KOPT-K1 (cell line): ENCODE measurements at regions not wholly inside any gene's neighbourhood (a gene's known extent, or its start where the extent isn't known, plus 50 kb on each side); places are given as distances from the start of the nearest gene placed in this dataset.

Source experiments
- H3K27ac ChIP-seq: fragments of 200-600 bp; sonication (generic); 2 replicates; pipeline ENCODE4 v1.5.1; 2016; ENCODE audit warnings: antibody characterized with exemption, mild to moderate bottlenecking, low read depth, low read length; ENCODE audit not compliant: poor library complexity, severe bottlenecking
- H3K36me3 ChIP-seq: fragments of 200-600 bp; sonication (generic); 2 replicates; pipeline ENCODE4 v1.5.1; 2017; ENCODE audit warnings: antibody characterized with exemption, mild to moderate bottlenecking, low read length, moderate library complexity; ENCODE audit not compliant: insufficient read depth
- H3K9me3 ChIP-seq: fragments of 200-600 bp; sonication (generic); 2 replicates; pipeline ENCODE4 v1.5.1; 2017; ENCODE audit warnings: antibody characterized with exemption, low read length, mild to moderate bottlenecking; ENCODE audit not compliant: insufficient read depth, poor library complexity, severe bottlenecking

- no peak overlapping the region for H3K27ac ChIP-seq
Observed at GRCh38 chr7:130927564-130927963, 193.6 kb upstream of the KLF14 start.

GRCh38 chr7:130929896-130930659 is 196.1 kb upstream of the KLF14 start:
- no peaks in the 10 kb centered on the region for H3K9me3 ChIP-seq
- H3K27ac ChIP-seq, result no peak overlapping the region

More at GRCh38 chr7:130927564-130927963, 193.6 kb upstream of the KLF14 start:
- Histone ChIP-seq H3K36me3 (no peaks in the 10 kb centered on the region), H3K9me3 (no peaks in the 10 kb centered on the region)

GRCh38 chr7:130930681-130931080 is 196.7 kb upstream of the KLF14 start:
- 0 out of 2 replicates have a peak, but pooled peaks cover 4% of the 10 kb centered on the region for H3K36me3 ChIP-seq
- no peaks in the 10 kb centered on the region for H3K9me3 ChIP-seq
- no peak overlapping the region for H3K27ac ChIP-seq

More at GRCh38 chr7:130929896-130930659, 196.1 kb upstream of the KLF14 start:
- H3K36me3 ChIP-seq, result no peaks in the 10 kb centered on the region

- H3K36me3 ChIP-seq, result 0 out of 2 replicates have a peak, but pooled peaks cover 7% of the 10 kb centered on the region
- H3K9me3 ChIP-seq, result no peaks in the 10 kb centered on the region
- no peak overlapping the region for H3K27ac ChIP-seq
Observed at GRCh38 chr7:130931423-130931822, 197.4 kb upstream of the KLF14 start.

- no peaks in the 10 kb centered on the region for H3K9me3 ChIP-seq
- H3K36me3 ChIP-seq, result 0 out of 2 replicates have a peak, but pooled peaks cover 7% of the 10 kb centered on the region
- H3K27ac ChIP-seq, result no peak overlapping the region
Observed at GRCh38 chr7:130932088-130932487, 198.1 kb upstream of the KLF14 start.

GRCh38 chr7:130932667-130933432 is 198.8 kb upstream of the KLF14 start:
- Histone ChIP-seq H3K27ac (no peak overlapping the region), H3K36me3 (0 out of 2 replicates have a peak, but pooled peaks cover 7% of the 10 kb centered on the region)

GRCh38 chr7:130933919-130934318 is 199.9 kb upstream of the KLF14 start:
- H3K9me3 ChIP-seq, result no peaks in the 10 kb centered on the region
- H3K27ac ChIP-seq, result no peak overlapping the region
- H3K36me3 ChIP-seq, result 0 out of 2 replicates have a peak, but pooled peaks cover 7% of the 10 kb centered on the region

More at GRCh38 chr7:130932667-130933432, 198.8 kb upstream of the KLF14 start:
- no peaks in the 10 kb centered on the region for H3K9me3 ChIP-seq

GRCh38 chr7:130935564-130936157 is 201.7 kb upstream of the KLF14 start:
- Histone ChIP-seq H3K27ac (no peak overlapping the region), H3K36me3 (0 out of 2 replicates have a peak, but pooled peaks cover 7% of the 10 kb centered on the region)

GRCh38 chr7:130936202-130936931 is 202.4 kb upstream of the KLF14 start:
- Histone ChIP-seq H3K36me3 (peaks cover 7% of the 10 kb centered on the region; the same call in 1 of the 2 replicates), H3K9me3 (no peaks in the 10 kb centered on the region), H3K27ac (no peak overlapping the region)

More at GRCh38 chr7:130935564-130936157, 201.7 kb upstream of the KLF14 start:
- no peaks in the 10 kb centered on the region for H3K9me3 ChIP-seq

GRCh38 chr7:130937016-130937415 is 203.0 kb upstream of the KLF14 start:
- H3K9me3 ChIP-seq, result no peaks in the 10 kb centered on the region
- peaks cover 7% of the 10 kb centered on the region; the same call in 1 of the 2 replicates for H3K36me3 ChIP-seq
- H3K27ac ChIP-seq, result no peak overlapping the region

GRCh38 chr7:130937830-130938229 is 203.8 kb upstream of the KLF14 start:
- no peak overlapping the region for H3K27ac ChIP-seq
- H3K36me3 ChIP-seq, result peaks cover 7% of the 10 kb centered on the region; the same call in 1 of the 2 replicates
- no peaks in the 10 kb centered on the region for H3K9me3 ChIP-seq

- no peak overlapping the region for H3K27ac ChIP-seq
- no peaks in the 10 kb centered on the region for H3K9me3 ChIP-seq
- peaks cover 16% of the 10 kb centered on the region for H3K36me3 ChIP-seq
Observed at GRCh38 chr7:130938661-130939060, 204.7 kb upstream of the KLF14 start.

GRCh38 chr7:130939321-130940095 is 205.5 kb upstream of the KLF14 start:
- Histone ChIP-seq H3K36me3 (peaks cover 16% of the 10 kb centered on the region), H3K9me3 (no peaks in the 10 kb centered on the region), H3K27ac (no peak overlapping the region)

GRCh38 chr7:130940326-130940725 is 206.3 kb upstream of the KLF14 start:
- Histone ChIP-seq H3K27ac (no peak overlapping the region), H3K9me3 (no peaks in the 10 kb centered on the region), H3K36me3 (peaks cover 24% of the 10 kb centered on the region)
